HUDEP-2 (cell line): ENCODE measurements at regions not wholly inside any gene's neighbourhood (a gene's known extent, or its start where the extent isn't known, plus 50 kb on each side); places are given as distances from the start of the nearest gene placed in this dataset.
"Not testable (repeated sequence)": the region's sequence is repeated elsewhere in the genome, so short reads cannot be mapped to it uniquely, and the experiment has no call there.

Experiments
- DNase-seq, 76 experiments: peaks; one replicate each; lab custom pipeline; 2025; ENCODE audit not compliant: unreplicated experiment in 76 of 76; lab: John Stamatoyannopoulos, UW

- no peak for DNase-seq
Measured at GRCh38 chr6:140811642-140812041, 1321.1 kb upstream of the GJE1 start.

- DNase-seq = no peak
Measured at GRCh38 chr6:140809694-140810101, 1323.0 kb upstream of the GJE1 start.

- no peak for DNase-seq
Measured at GRCh38 chr6:140806431-140806830, 1326.3 kb upstream of the GJE1 start.

- DNase-seq = no peak
Measured at GRCh38 chr6:140794544-140794943, 1338.2 kb upstream of the GJE1 start.

- no peak for DNase-seq
Measured at GRCh38 chr6:140790109-140790508, 1342.6 kb upstream of the GJE1 start.

GRCh38 chr6:140789466-140789865 is 1343.3 kb upstream of the GJE1 start:
- no peak for DNase-seq

- DNase-seq = no peak
Measured at GRCh38 chr6:140785926-140786325, 1346.8 kb upstream of the GJE1 start.

- DNase-seq = no peak
Measured at GRCh38 chr6:140784573-140784972, 1348.2 kb upstream of the GJE1 start.

GRCh38 chr6:140783504-140783903 is 1349.2 kb upstream of the GJE1 start:
- DNase-seq = not testable (repeated sequence)

- DNase-seq = no peak
Measured at GRCh38 chr6:140782941-140783340, 1349.8 kb upstream of the GJE1 start.

GRCh38 chr6:140779991-140780596 is 1352.6 kb upstream of the GJE1 start:
- no peak for DNase-seq

GRCh38 chr6:140779341-140779740 is 1353.4 kb upstream of the GJE1 start:
- no peak for DNase-seq

GRCh38 chr6:140777780-140778179 is 1354.9 kb upstream of the GJE1 start:
- DNase-seq = no peak

- no peak for DNase-seq
Measured at GRCh38 chr6:140775061-140775460, 1357.7 kb upstream of the GJE1 start.

GRCh38 chr6:140774080-140774505 is 1358.6 kb upstream of the GJE1 start:
- no peak for DNase-seq

GRCh38 chr6:140773276-140773675 is 1359.4 kb upstream of the GJE1 start:
- DNase-seq = no peak

- no peak for DNase-seq
Measured at GRCh38 chr6:140772576-140772975, 1360.1 kb upstream of the GJE1 start.

- no peak for DNase-seq
Measured at GRCh38 chr6:140768133-140768532, 1364.6 kb upstream of the GJE1 start.

- no peak for DNase-seq
Measured at GRCh38 chr6:140766999-140767398, 1365.7 kb upstream of the GJE1 start.

GRCh38 chr6:140758169-140758877 is 1374.4 kb upstream of the GJE1 start:
- no peak for DNase-seq

- no peak for DNase-seq
Measured at GRCh38 chr6:140752234-140752633, 1377.8 kb upstream of the CITED2 start.

GRCh38 chr6:140747114-140747513 is 1372.7 kb upstream of the CITED2 start:
- no peak for DNase-seq
